ENCODE measurements at regions not wholly inside any gene's neighbourhood (a gene's known extent, or its start where the extent isn't known, plus 50 kb on each side); places are given as distances from the start of the nearest gene placed in this dataset.
A peak's percentile ranks its signal among the peaks of the same experiment; 100 is the strongest.

DNA sequence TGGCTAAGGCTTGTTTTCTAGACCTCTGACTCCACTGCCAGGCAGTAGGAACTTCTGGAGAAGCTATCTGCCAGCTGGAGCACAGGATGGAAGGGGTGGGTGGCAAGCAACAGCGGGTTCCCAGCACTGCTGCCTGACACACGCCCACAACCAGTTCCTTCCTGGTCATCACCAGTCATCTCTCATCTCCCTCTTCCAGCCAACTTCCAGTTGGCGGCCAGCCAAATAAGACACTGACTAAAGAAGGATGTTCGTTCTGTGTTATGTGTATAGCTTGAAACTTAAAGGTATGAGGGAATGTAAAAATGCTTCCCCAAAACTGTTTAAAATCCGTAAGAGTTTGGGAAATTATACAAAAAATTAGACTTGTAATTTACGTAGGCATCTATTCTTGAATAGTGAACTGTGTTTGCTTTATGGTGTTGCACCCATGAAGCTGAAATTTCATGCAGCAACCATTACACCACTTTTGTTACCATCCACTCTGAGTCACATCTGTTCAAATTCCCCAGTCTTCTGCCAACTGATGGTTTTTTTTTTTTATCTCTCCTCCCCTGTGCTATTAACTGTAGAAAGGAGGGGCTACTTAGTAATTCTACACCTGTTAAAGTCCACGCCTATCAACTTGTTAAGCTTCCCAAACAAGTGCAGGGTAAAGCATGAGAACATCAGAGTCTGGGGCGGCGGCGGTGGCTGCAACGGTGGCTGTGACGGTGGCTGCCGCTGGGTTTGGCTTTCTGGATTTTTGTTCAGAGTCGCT, 86.2 kb upstream of the FRY start:
- Mint-ChIP-seq H3K27ac (no peak overlapping the region), H3K27me3 (no peaks in the 10 kb centered on the region), H3K4me3 (no peak overlapping the region), H3K9me3 (no peaks in the 10 kb centered on the region), H3K36me3 (ENCODE audit: low read depth) (no peaks in the 10 kb centered on the region), H3K4me1 (ENCODE audit: low read depth) (no peaks in the 10 kb centered on the region)
- H3K9me3 ChIP-seq (ENCODE audit: control insufficient read depth in 1 of 2, insufficient read depth in 1 of 2, low read length in 2 of 2): no peaks in the 10 kb centered on the region
- DNase-seq (peak in 2 of 14 experiments; percentile 56 to 65), ATAC-seq (ENCODE audit: poor library complexity) (no peak)
- no peaks in the 10 kb centered on the region for H3K4me1 ChIP-seq (ENCODE audit: insufficient read depth, low read length)
- intact Hi-C loops (cut with DNase I, micrococcal nuclease): no loop called here
- no peaks in the 10 kb centered on the region for H3K36me3 ChIP-seq (ENCODE audit: insufficient read depth, low read length)
- ChIA-PET POLR2A (no interaction called here), CTCF (interaction anchor here (1.6 kb wide), 1 partner anchor 35 kb away, joined by 4 read pairs; no protein-coding TSS in a partner anchor)
- H3K27ac ChIP-seq (ENCODE audit: low read depth in 1 of 2, low read length in 2 of 2): no peak overlapping the region
- no peaks in the 10 kb centered on the region for H3K27me3 ChIP-seq (ENCODE audit: control insufficient read depth in 1 of 2, insufficient read depth in 2 of 2, low read length in 2 of 2)
- TF ChIP-seq, protein P1, sequence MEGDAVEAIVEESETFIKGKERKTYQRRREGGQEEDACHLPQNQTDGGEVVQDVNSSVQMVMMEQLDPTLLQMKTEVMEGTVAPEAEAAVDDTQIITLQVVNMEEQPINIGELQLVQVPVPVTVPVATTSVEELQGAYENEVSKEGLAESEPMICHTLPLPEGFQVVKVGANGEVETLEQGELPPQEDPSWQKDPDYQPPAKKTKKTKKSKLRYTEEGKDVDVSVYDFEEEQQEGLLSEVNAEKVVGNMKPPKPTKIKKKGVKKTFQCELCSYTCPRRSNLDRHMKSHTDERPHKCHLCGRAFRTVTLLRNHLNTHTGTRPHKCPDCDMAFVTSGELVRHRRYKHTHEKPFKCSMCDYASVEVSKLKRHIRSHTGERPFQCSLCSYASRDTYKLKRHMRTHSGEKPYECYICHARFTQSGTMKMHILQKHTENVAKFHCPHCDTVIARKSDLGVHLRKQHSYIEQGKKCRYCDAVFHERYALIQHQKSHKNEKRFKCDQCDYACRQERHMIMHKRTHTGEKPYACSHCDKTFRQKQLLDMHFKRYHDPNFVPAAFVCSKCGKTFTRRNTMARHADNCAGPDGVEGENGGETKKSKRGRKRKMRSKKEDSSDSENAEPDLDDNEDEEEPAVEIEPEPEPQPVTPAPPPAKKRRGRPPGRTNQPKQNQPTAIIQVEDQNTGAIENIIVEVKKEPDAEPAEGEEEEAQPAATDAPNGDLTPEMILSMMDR (IDR thresholded peaks at IDR 0.05): no peak
- H3K4me3 ChIP-seq (ENCODE audit: low read length): no peak overlapping the region

DNA sequence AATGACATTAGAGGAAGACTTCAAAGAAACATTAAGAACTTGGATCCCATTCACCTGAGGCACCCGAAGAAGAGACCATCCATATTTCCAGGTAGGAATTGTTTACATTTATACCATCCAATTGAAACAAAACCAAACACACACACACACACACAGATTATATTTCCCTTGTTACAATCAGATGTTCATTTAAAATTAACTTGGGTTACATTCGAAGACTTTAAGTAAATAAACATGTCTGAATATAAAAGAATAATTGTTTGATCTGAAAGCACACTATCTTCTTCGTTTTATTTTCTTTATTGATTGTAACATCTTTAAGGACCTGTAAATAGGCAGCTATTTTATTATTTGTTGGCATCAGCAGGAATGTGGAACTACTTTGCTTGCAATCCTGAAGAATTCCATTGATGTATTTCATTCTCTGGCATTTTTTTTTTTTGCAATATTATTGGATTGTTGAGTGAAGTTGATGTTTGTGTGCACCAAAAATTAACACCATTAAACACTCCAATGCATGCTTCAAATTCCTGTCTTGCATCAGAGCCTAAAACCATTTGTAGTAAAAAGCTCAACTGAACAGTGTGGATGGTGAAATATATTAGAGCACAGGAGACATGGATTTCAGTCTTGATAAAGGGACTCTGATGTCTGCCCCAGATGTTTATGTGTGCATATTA, 85.3 kb upstream of the FRY start:
- Histone ChIP-seq H3K4me1 (ENCODE audit: insufficient read depth, low read length) (peaks cover 5% of the 10 kb centered on the region), H3K9me3 (ENCODE audit: control insufficient read depth in 1 of 2, insufficient read depth in 1 of 2, low read length in 2 of 2) (no peaks in the 10 kb centered on the region), H3K4me3 (ENCODE audit: low read length) (no peak overlapping the region), H3K27ac (ENCODE audit: low read depth in 1 of 2, low read length in 2 of 2) (no peak overlapping the region), H3K27me3 (ENCODE audit: control insufficient read depth in 1 of 2, insufficient read depth in 2 of 2, low read length in 2 of 2) (no peaks in the 10 kb centered on the region), H3K36me3 (ENCODE audit: insufficient read depth, low read length) (no peaks in the 10 kb centered on the region)
- ChIA-PET POLR2A (no interaction called here), CTCF (no interaction called here)
- DNase-seq (no peak), ATAC-seq (ENCODE audit: poor library complexity) (no peak)
- Mint-ChIP-seq H3K27ac (no peak overlapping the region), H3K4me3 (no peak overlapping the region), H3K27me3 (no peaks in the 10 kb centered on the region), H3K4me1 (ENCODE audit: low read depth) (peaks cover 4% of the 10 kb centered on the region), H3K9me3 (no peaks in the 10 kb centered on the region), H3K36me3 (ENCODE audit: low read depth) (no peaks in the 10 kb centered on the region)
- intact Hi-C loops (cut with DNase I, micrococcal nuclease): no loop called here
- TF ChIP-seq, protein P1 (IDR thresholded peaks at IDR 0.05): no peak

DNA sequence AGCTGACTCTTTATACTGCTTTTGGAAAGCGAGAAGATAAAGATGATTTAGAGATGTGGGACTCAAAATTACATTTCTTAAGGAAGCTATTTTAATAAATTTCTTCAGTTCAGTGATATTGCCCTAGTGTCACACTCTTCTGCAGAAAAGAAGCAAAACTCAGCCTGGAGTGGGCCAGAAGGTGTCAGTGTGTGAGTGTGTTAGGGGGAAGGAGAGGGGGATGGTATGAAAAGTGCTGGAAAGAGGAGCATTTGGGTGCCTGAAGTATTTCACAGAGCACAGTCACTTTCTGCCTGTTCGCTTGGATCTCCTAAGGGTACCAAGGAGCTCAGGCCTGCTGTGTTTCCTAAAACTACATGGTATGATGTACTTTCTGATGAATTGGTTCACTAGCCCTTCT, 84.5 kb upstream of the FRY start:
- Mint-ChIP-seq H3K27ac (no peak overlapping the region), H3K27me3 (no peaks in the 10 kb centered on the region), H3K4me1 (ENCODE audit: low read depth) (peaks cover 5% of the 10 kb centered on the region), H3K36me3 (ENCODE audit: low read depth) (no peaks in the 10 kb centered on the region), H3K9me3 (no peaks in the 10 kb centered on the region), H3K4me3 (no peak overlapping the region)
- TF ChIP-seq, protein P1 (IDR thresholded peaks at IDR 0.05): no peak
- Histone ChIP-seq H3K36me3 (ENCODE audit: insufficient read depth, low read length) (no peaks in the 10 kb centered on the region), H3K27ac (ENCODE audit: low read depth in 1 of 2, low read length in 2 of 2) (no peak overlapping the region), H3K9me3 (ENCODE audit: control insufficient read depth in 1 of 2, insufficient read depth in 1 of 2, low read length in 2 of 2) (no peaks in the 10 kb centered on the region), H3K4me1 (ENCODE audit: insufficient read depth, low read length) (peaks cover 5% of the 10 kb centered on the region), H3K4me3 (ENCODE audit: low read length) (no peak overlapping the region), H3K27me3 (ENCODE audit: control insufficient read depth in 1 of 2, insufficient read depth in 2 of 2, low read length in 2 of 2) (no peaks in the 10 kb centered on the region)
- POLR2A ChIA-PET: no interaction called here
- DNase-seq (no peak), ATAC-seq (ENCODE audit: poor library complexity) (no peak)
- intact Hi-C loops (cut with DNase I, micrococcal nuclease): no loop called here
- CTCF ChIA-PET: no interaction called here

All from CD4-positive, alpha-beta T cell (primary cell).